ENCODE measurements at regions not wholly inside any gene's neighbourhood (a gene's known extent, or its start where the extent isn't known, plus 50 kb on each side); places are given as distances from the start of the nearest gene placed in this dataset.

DNA sequence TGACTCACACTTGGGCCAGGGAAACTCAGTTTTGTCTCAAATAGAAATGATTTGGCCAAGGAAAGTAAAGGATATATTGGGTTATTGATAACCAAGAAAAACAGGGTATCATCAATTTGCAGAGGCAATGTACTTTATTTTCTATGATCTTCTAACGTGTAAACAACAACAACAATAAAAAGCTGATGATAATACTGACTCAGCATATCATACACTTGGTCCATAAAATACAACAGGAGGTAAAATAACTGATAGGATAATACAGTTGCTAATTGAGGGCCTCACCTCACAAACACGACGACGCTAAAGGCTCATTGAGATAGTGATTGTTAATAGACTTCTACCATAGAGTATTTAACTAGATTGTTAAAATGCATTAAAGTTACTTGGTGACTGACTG is 774.0 kb upstream of the NOVA1 start:
- ChIA-PET POLR2A (no interaction called here), CTCF (no interaction called here)
- TF ChIP-seq ZNF292 (tag by site-specific recombination; IDR thresholded peaks at IDR 0.05; ENCODE audit: borderline replicate concordance, low read depth) (no peak), ZNF324 (tag by site-specific recombination; IDR thresholded peaks at IDR 0.05) (no peak)
- TF ChIP-seq, protein P1, sequence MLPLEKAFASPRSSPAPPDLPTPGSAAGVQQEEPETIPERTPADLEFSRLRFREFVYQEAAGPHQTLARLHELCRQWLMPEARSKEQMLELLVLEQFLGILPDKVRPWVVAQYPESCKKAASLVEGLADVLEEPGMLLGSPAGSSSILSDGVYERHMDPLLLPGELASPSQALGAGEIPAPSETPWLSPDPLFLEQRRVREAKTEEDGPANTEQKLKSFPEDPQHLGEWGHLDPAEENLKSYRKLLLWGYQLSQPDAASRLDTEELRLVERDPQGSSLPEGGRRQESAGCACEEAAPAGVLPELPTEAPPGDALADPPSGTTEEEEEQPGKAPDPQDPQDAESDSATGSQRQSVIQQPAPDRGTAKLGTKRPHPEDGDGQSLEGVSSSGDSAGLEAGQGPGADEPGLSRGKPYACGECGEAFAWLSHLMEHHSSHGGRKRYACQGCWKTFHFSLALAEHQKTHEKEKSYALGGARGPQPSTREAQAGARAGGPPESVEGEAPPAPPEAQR (tag by site-specific recombination; IDR thresholded peaks at IDR 0.05) = no peak

DNA sequence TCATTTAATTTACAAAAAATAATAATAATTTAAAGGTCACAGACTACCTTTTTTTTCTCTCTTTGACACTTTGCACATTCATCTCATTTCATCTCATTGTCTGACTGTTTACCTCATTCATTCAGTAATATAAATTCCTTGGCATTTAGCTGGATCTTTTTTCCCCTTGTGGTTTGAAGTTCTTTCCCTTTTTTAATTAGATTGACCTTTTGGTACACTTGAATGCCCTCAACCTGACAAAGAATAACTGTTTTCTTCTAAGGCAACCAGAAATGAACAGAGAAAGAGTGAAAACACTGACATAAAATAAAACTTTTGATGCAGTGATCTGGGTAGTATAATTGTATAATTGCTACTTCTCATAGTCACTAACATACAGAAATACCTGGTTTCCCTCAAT is 774.9 kb upstream of the NOVA1 start:
- H3K4me1 ChIP-seq (ENCODE audit: control insufficient read depth, insufficient read depth, low read length) = no peaks in the 10 kb centered on the region
- H3K9me3 ChIP-seq (ENCODE audit: control insufficient read depth, insufficient read depth, low read depth, low read length) = no peaks in the 10 kb centered on the region
- H3K4me3 ChIP-seq (ENCODE audit: low read depth, low read length) = no peak overlapping the region
- POLR2A ChIA-PET = no interaction called here
- H3K27ac ChIP-seq (ENCODE audit: extremely low read depth, low read depth, low read length) = no peak overlapping the region
- CTCF ChIA-PET = interaction anchor here (0.6 kb wide), 1 partner anchor 156 kb away, joined by 3 read pairs; no protein-coding TSS in a partner anchor
- TF ChIP-seq, protein P2, sequence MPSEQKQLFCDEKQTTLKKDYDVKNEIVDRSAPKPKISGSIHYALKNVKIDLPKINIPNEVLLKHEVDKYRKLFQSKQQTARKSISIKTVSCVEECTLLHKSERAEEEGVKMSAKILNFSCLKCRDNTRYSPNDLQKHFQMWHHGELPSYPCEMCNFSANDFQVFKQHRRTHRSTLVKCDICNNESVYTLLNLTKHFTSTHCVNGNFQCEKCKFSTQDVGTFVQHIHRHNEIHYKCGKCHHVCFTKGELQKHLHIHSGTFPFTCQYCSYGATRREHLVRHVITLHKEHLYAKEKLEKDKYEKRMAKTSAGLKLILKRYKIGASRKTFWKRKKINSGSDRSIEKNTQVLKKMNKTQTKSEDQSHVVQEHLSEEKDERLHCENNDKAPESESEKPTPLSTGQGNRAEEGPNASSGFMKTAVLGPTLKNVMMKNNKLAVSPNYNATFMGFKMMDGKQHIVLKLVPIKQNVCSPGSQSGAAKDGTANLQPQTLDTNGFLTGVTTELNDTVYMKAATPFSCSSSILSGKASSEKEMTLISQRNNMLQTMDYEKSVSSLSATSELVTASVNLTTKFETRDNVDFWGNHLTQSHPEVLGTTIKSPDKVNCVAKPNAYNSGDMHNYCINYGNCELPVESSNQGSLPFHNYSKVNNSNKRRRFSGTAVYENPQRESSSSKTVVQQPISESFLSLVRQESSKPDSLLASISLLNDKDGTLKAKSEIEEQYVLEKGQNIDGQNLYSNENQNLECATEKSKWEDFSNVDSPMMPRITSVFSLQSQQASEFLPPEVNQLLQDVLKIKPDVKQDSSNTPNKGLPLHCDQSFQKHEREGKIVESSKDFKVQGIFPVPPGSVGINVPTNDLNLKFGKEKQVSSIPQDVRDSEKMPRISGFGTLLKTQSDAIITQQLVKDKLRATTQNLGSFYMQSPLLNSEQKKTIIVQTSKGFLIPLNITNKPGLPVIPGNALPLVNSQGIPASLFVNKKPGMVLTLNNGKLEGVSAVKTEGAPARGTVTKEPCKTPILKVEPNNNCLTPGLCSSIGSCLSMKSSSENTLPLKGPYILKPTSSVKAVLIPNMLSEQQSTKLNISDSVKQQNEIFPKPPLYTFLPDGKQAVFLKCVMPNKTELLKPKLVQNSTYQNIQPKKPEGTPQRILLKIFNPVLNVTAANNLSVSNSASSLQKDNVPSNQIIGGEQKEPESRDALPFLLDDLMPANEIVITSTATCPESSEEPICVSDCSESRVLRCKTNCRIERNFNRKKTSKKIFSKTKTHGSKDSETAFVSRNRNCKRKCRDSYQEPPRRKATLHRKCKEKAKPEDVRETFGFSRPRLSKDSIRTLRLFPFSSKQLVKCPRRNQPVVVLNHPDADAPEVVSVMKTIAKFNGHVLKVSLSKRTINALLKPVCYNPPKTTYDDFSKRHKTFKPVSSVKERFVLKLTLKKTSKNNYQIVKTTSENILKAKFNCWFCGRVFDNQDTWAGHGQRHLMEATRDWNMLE (tag by site-specific recombination; conservative IDR thresholded peaks at IDR 0.05; ENCODE audit: low read depth) = no peak
- TF ChIP-seq ZNF610 (tag by site-specific recombination; IDR thresholded peaks at IDR 0.05; ENCODE audit: borderline replicate concordance) (no peak), REPIN1 (tag by site-specific recombination; IDR thresholded peaks at IDR 0.05; ENCODE audit: low read depth) (no peak), ZNF514 (tag by site-specific recombination; IDR thresholded peaks at IDR 0.05) (no peak), SP7 (tag by site-specific recombination; IDR thresholded peaks at IDR 0.05) (no peak)
- no peaks in the 10 kb centered on the region for H3K36me3 ChIP-seq (ENCODE audit: control insufficient read depth in 2 of 2, insufficient read depth in 1 of 2, low read length in 2 of 2)

More for the DNA sequence above, 774.0 kb upstream of the NOVA1 start:
- Histone ChIP-seq H3K9me3 (ENCODE audit: control insufficient read depth, insufficient read depth, low read depth, low read length) (no peaks in the 10 kb centered on the region), H3K4me3 (ENCODE audit: low read depth, low read length) (no peak overlapping the region), H3K27ac (ENCODE audit: extremely low read depth, low read depth, low read length) (no peak overlapping the region), H3K4me1 (ENCODE audit: control insufficient read depth, insufficient read depth, low read length) (no peaks in the 10 kb centered on the region), H3K36me3 (ENCODE audit: control insufficient read depth in 2 of 2, insufficient read depth in 1 of 2, low read length in 2 of 2) (no peaks in the 10 kb centered on the region)

DNA sequence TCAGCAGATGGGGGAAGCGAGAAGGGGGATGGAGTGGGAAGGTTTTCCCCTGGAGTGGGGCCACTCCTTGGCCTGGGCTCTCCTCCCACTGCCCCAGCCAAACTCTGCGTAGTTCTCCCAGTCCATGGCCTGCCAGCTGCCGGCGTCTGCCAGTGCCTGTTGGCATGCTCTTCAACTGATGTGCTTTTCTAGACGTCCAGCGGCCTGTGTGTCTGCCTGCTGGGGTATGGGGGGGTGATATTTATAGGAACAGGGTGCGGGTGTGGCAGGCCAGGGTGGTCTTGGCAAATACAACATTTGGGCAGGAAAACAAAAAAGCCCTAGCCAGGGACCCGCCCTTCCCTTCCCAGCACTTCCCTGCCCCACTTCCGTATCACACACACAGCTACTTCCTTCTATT is 786.3 kb upstream of the NOVA1 start:
- ChIA-PET POLR2A (no interaction called here), CTCF (no interaction called here)
- H3K36me3 ChIP-seq (ENCODE audit: control insufficient read depth in 2 of 2, insufficient read depth in 1 of 2, low read length in 2 of 2) = no peaks in the 10 kb centered on the region
- H3K9me3 ChIP-seq (ENCODE audit: control insufficient read depth, insufficient read depth, low read depth, low read length) = no peaks in the 10 kb centered on the region
- TF ChIP-seq MEIS1 (CRISPR knock-in tag; IDR thresholded peaks at IDR 0.05; ENCODE audit: borderline replicate concordance) (no peak), ZNF670 (tag by site-specific recombination; IDR thresholded peaks at IDR 0.05; ENCODE audit: low read depth) (no peak)
- H3K4me1 ChIP-seq (ENCODE audit: control insufficient read depth, insufficient read depth, low read length) = no peaks in the 10 kb centered on the region
- H3K4me3 ChIP-seq (ENCODE audit: low read depth, low read length) = no peak overlapping the region
- no peak overlapping the region for H3K27ac ChIP-seq (ENCODE audit: extremely low read depth, low read depth, low read length)

DNA sequence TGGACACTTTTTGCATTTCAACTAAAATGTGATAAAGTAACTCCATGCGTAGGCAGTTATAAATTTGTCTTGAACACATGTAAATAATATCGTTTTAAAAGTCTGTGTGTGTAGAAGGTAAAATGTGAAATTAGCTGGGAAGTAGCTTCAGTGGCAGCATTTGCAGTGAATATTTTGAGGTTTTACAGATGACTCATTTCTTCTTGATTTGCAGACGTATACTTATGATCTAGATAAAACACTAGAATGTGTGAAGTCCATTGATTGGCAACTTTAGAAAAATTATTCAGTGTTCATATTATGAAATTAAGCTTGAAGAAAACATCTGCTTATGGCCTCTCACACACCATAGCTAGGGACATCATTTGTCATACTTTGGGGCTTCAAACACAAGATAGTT is 788.6 kb upstream of the NOVA1 start:
- Histone ChIP-seq H3K9me3 (ENCODE audit: control insufficient read depth, insufficient read depth, low read depth, low read length) (no peaks in the 10 kb centered on the region), H3K4me3 (ENCODE audit: low read depth, low read length) (no peak overlapping the region), H3K27ac (ENCODE audit: extremely low read depth, low read depth, low read length) (no peak overlapping the region), H3K36me3 (ENCODE audit: control insufficient read depth in 2 of 2, insufficient read depth in 1 of 2, low read length in 2 of 2) (no peaks in the 10 kb centered on the region), H3K4me1 (ENCODE audit: control insufficient read depth, insufficient read depth, low read length) (no peaks in the 10 kb centered on the region)
- TF ChIP-seq ZNF473 (tag by site-specific recombination; IDR thresholded peaks at IDR 0.05) (no peak), ZSCAN23 (tag by site-specific recombination; IDR thresholded peaks at IDR 0.05) (no peak)
- CTCF ChIA-PET = no interaction called here
- POLR2A ChIA-PET = no interaction called here

Data from HEK293 (cell line).